Vagina (tissue), 2 donors: ENCODE measurements at regions not wholly inside any gene's neighbourhood (a gene's known extent, or its start where the extent isn't known, plus 50 kb on each side); places are given as distances from the start of the nearest gene placed in this dataset.

Experiments used
- DNase-seq, 2 donors: peaks; one replicate each; pipeline ENCODE4 v3.0.0-alpha.2; 2017; ENCODE audit errors: extremely low spot score in 2 of 2
- H3K27ac ChIP-seq: fragments of 200-600 bp; sonication (generic); one replicate; pipeline ENCODE4 v1.5.1; 2019
- H3K27me3 ChIP-seq: fragments of 200-600 bp; sonication (generic); one replicate; pipeline ENCODE4 v1.5.1; 2019
- H3K36me3 ChIP-seq, 2 donors: fragments of 200-600 bp; sonication (generic); one replicate each; pipeline ENCODE4 v1.5.1; 2017 to 2019
- H3K4me1 ChIP-seq: fragments of 200-600 bp; sonication (generic); one replicate; pipeline ENCODE4 v1.5.1; 2019
- H3K4me3 ChIP-seq, 2 donors: fragments of 200-600 bp; sonication (generic); 1 replicate in 1 of 2; 2 replicates in 1 of 2; pipeline ENCODE4 v1.5.1; 2016 to 2019
- H3K9me3 ChIP-seq: fragments of 200-600 bp; sonication (generic); one replicate; pipeline ENCODE4 v1.5.1; 2019
- CTCF ChIP-seq, 3 experiments: fragments of 450-650 bp in 2 of 3; fragments of 200-600 bp in 1 of 3; sonication (generic) in 1 of 3; IDR thresholded peaks; one replicate each; pipeline ENCODE4 v1.5.1; 2017 to 2019; ENCODE audit warnings: antibody characterized with exemption in 3 of 3, mild to moderate bottlenecking in 2 of 3, moderate library complexity in 2 of 3
- POLR2A ChIP-seq, 2 donors: fragments of 450-650 bp; IDR thresholded peaks; one replicate each; pipeline ENCODE4 v1.6.1; 2017; ENCODE audit warnings: antibody characterized with exemption in 2 of 2, mild to moderate bottlenecking in 2 of 2, moderate library complexity in 2 of 2
- POLR2AphosphoS5 ChIP-seq, 2 donors: sonication (generic); formaldehyde crosslinking; IDR thresholded peaks; one replicate each; pipeline ENCODE4 v1.9.0; 2017; ENCODE audit warnings: antibody characterized with exemption in 2 of 2, mild to moderate bottlenecking in 2 of 2, low read depth in 1 of 2; ENCODE audit not compliant: insufficient read depth in 1 of 2
- intact Hi-C: fragments of 100-400 bp; cut with DNase I; formaldehyde crosslinking; loops from one replicate; pipeline ENCODE4 v1.15.1; 2023

- intact Hi-C loops, result no loop called here
- no peak for DNase-seq
- no peaks in the 10 kb centered on the region for H3K36me3 ChIP-seq
- H3K9me3 ChIP-seq, result no peaks in the 10 kb centered on the region
- H3K27me3 ChIP-seq, result no peaks in the 10 kb centered on the region
- H3K4me1 ChIP-seq, result no peaks in the 10 kb centered on the region
- TF ChIP-seq POLR2AphosphoS5 (IDR thresholded peaks at IDR 0.05; ENCODE audit: insufficient read depth in 1 of 2, low read depth in 1 of 2), result no peak
- TF ChIP-seq CTCF (IDR thresholded peaks at IDR 0.05), result no peak
- no peak for TF ChIP-seq POLR2A (IDR thresholded peaks at IDR 0.05)
- no peak overlapping the region for H3K27ac ChIP-seq
- no peak overlapping the region for H3K4me3 ChIP-seq
Measured at GRCh38 chr13:26973295-26973694, 198.3 kb downstream of the USP12 start.

- no peak for DNase-seq
- no peaks in the 10 kb centered on the region for H3K9me3 ChIP-seq
- H3K4me1 ChIP-seq, result no peaks in the 10 kb centered on the region
- no peaks in the 10 kb centered on the region for H3K27me3 ChIP-seq
- H3K27ac ChIP-seq, result no peak overlapping the region
- no peaks in the 10 kb centered on the region for H3K36me3 ChIP-seq
- H3K4me3 ChIP-seq, result no peak overlapping the region
- intact Hi-C loops, result no loop called here
- no peak for TF ChIP-seq POLR2AphosphoS5 (IDR thresholded peaks at IDR 0.05; ENCODE audit: insufficient read depth in 1 of 2, low read depth in 1 of 2)
Measured at GRCh38 chr13:26971990-26972887, 199.4 kb downstream of the USP12 start.

GRCh38 chr13:26968431-26969341, 202.9 kb downstream of the USP12 start:
- no peaks in the 10 kb centered on the region for H3K9me3 ChIP-seq
- no peak overlapping the region for H3K4me3 ChIP-seq
- no peaks in the 10 kb centered on the region for H3K36me3 ChIP-seq
- no peak overlapping the region for H3K27ac ChIP-seq
- H3K27me3 ChIP-seq, result no peaks in the 10 kb centered on the region
- intact Hi-C loops, result no loop called here
- H3K4me1 ChIP-seq, result peaks cover 6% of the 10 kb centered on the region
- no peak for DNase-seq
- no peak for TF ChIP-seq CTCF (IDR thresholded peaks at IDR 0.05)
- no peak for TF ChIP-seq POLR2A (IDR thresholded peaks at IDR 0.05)
- no peak for TF ChIP-seq POLR2AphosphoS5 (IDR thresholded peaks at IDR 0.05; ENCODE audit: insufficient read depth in 1 of 2, low read depth in 1 of 2)

GRCh38 chr13:26967119-26968038, 204.2 kb downstream of the USP12 start:
- H3K9me3 ChIP-seq, result no peaks in the 10 kb centered on the region
- no peak for DNase-seq
- peaks cover 6% of the 10 kb centered on the region for H3K4me1 ChIP-seq
- intact Hi-C loops, result no loop called here
- no peaks in the 10 kb centered on the region for H3K36me3 ChIP-seq
- TF ChIP-seq POLR2AphosphoS5 (IDR thresholded peaks at IDR 0.05; ENCODE audit: insufficient read depth in 1 of 2, low read depth in 1 of 2), result no peak
- no peak for TF ChIP-seq POLR2A (IDR thresholded peaks at IDR 0.05)
- TF ChIP-seq CTCF (IDR thresholded peaks at IDR 0.05), result no peak
- no peak overlapping the region for H3K4me3 ChIP-seq
- no peaks in the 10 kb centered on the region for H3K27me3 ChIP-seq
- no peak overlapping the region for H3K27ac ChIP-seq

- no peak for TF ChIP-seq POLR2A (IDR thresholded peaks at IDR 0.05)
- no peak for TF ChIP-seq CTCF (IDR thresholded peaks at IDR 0.05)
- no peak for TF ChIP-seq POLR2AphosphoS5 (IDR thresholded peaks at IDR 0.05; ENCODE audit: insufficient read depth in 1 of 2, low read depth in 1 of 2)
- H3K36me3 ChIP-seq, result no peaks in the 10 kb centered on the region
- no peak for DNase-seq
- H3K9me3 ChIP-seq, result no peaks in the 10 kb centered on the region
- no peak overlapping the region for H3K4me3 ChIP-seq
- H3K4me1 ChIP-seq, result peaks cover 6% of the 10 kb centered on the region
- H3K27me3 ChIP-seq, result no peaks in the 10 kb centered on the region
- H3K27ac ChIP-seq, result no peak overlapping the region
- intact Hi-C loops, result no loop called here
Measured at GRCh38 chr13:26966701-26967080, 204.9 kb downstream of the USP12 start.
